Endothelial cell of umbilical vein (primary cell): ENCODE measurements at regions not wholly inside any gene's neighbourhood (a gene's known extent, or its start where the extent isn't known, plus 50 kb on each side); places are given as distances from the start of the nearest gene placed in this dataset.

Experiments
- BruUV-seq: library from RNA; stranded (reverse); fragments of 400-500 nt; replicated peaks from 2 replicates; lab custom pipeline; 2021; lab: Mats Ljungman, UMichigan
- CTCF ChIA-PET: fragments of 300-600, 350-600 bp; sonication (Branson Sonifier 250); formaldehyde crosslinking; loops from one replicate; lab custom pipeline; 2021; ENCODE audit warnings: antibody characterized with exemption, inconsistent platforms; lab: Charles Lee
- POLR2A ChIA-PET: fragments of 300-600, 350-600 bp; sonication (Branson Sonifier 250); formaldehyde crosslinking; loops from one replicate; lab custom pipeline; 2021; ENCODE audit warnings: antibody characterized with exemption, inconsistent platforms; lab: Charles Lee
- DNase-seq: peaks from one replicate; pipeline ENCODE4 v3.0.0-alpha.2; 2011; ENCODE audit warnings: low read depth, low spot score
- FAIRE-seq: peaks from 2 replicates; lab custom pipeline; 2011; peaks lifted over from hg19 to GRCh38; lab: Jason Lieb, UNC
- H2AFZ ChIP-seq: 2 replicates; pipeline ENCODE4 v1.6.0; 2012; ENCODE audit warnings: low read depth, low read length, control low read depth, inconsistent platforms
- H3K27ac ChIP-seq: 2 replicates; pipeline ENCODE4 v1.5.1; 2011; ENCODE audit warnings: low read depth, mild to moderate bottlenecking, control low read depth, low read length, moderate library complexity; ENCODE audit not compliant: insufficient read depth
- H3K27me3 ChIP-seq, 2 experiments: 2 replicates each; pipeline versions ENCODE4 v1.6.0 to v1.6.1; 2011; ENCODE audit warnings: low read length in 2 of 2, mixed read lengths in 1 of 2; ENCODE audit not compliant: control insufficient read depth in 2 of 2, insufficient read depth in 2 of 2
- H3K36me3 ChIP-seq, 2 experiments: 2 replicates in 1 of 2; 3 replicates in 1 of 2; pipeline ENCODE4 v1.5.1; 2011; ENCODE audit warnings: low read length in 2 of 2, mild to moderate bottlenecking in 1 of 2, moderate library complexity in 1 of 2; ENCODE audit not compliant: control insufficient read depth in 2 of 2, insufficient read depth in 2 of 2; ENCODE audit errors: extremely low read depth in 1 of 2
- H3K4me1 ChIP-seq: 3 replicates; pipeline ENCODE4 v1.5.1; 2011; ENCODE audit warnings: mild to moderate bottlenecking, low read length; ENCODE audit not compliant: control insufficient read depth, insufficient read depth; ENCODE audit errors: extremely low read depth
- H3K4me2 ChIP-seq: 2 replicates; pipeline ENCODE4 v1.6.1; 2011; ENCODE audit warnings: low read length, control low read depth, mixed read lengths; ENCODE audit not compliant: insufficient read depth
- H3K4me3 ChIP-seq, 3 experiments: fragments of 200-600 bp in 1 of 3; sonication (generic), shearing (Covaris generic) in 1 of 3; replicated peaks in 1 of 3; 2 replicates each; pipeline ENCODE4 v1.5.1; 2011 to 2016; ENCODE audit warnings: control low read depth in 3 of 3, low read length in 3 of 3, mild to moderate bottlenecking in 2 of 3, inconsistent platforms in 1 of 3, low read depth in 1 of 3, moderate library complexity in 1 of 3; ENCODE audit not compliant: insufficient read depth in 1 of 3
- H3K79me2 ChIP-seq: 2 replicates; pipeline ENCODE4 v1.6.0; 2012; ENCODE audit warnings: low read length, inconsistent platforms; ENCODE audit not compliant: control insufficient read depth, insufficient read depth
- H3K9ac ChIP-seq: replicated peaks from 2 replicates; pipeline ENCODE3; 2011; ENCODE audit warnings: low read length, control low read depth; ENCODE audit not compliant: insufficient read depth; ENCODE audit errors: extremely low read depth
- H3K9me1 ChIP-seq: replicated peaks from 3 replicates; pipeline ENCODE4 v1.6.0; 2011; ENCODE audit warnings: mild to moderate bottlenecking, low read length; ENCODE audit not compliant: control insufficient read depth, insufficient read depth; ENCODE audit errors: extremely low read depth
- H3K9me3 ChIP-seq: replicated peaks from 2 replicates; pipeline ENCODE4 v1.5.1; 2012; ENCODE audit warnings: low read length, inconsistent platforms; ENCODE audit not compliant: control insufficient read depth, insufficient read depth
- H4K20me1 ChIP-seq: replicated peaks from 2 replicates; pipeline ENCODE3; 2011; ENCODE audit warnings: mild to moderate bottlenecking, low read length; ENCODE audit not compliant: control insufficient read depth, insufficient read depth; ENCODE audit errors: extremely low read depth
- EZH2 ChIP-seq: IDR thresholded peaks from 2 replicates; pipeline ENCODE4 v1.6.1; 2012; ENCODE audit warnings: borderline replicate concordance, low read depth, mild to moderate bottlenecking, moderate library complexity, low read length, inconsistent platforms; ENCODE audit not compliant: severe bottlenecking
- FOS ChIP-seq: IDR thresholded peaks from 2 replicates; pipeline ENCODE4 v1.6.1; 2011; ENCODE audit warnings: mild to moderate bottlenecking, low read length, moderate library complexity, borderline replicate concordance; ENCODE audit not compliant: insufficient read depth
- GATA2 ChIP-seq: IDR thresholded peaks from 2 replicates; pipeline ENCODE4 v1.7.0; 2011; ENCODE audit warnings: low read depth, mild to moderate bottlenecking, moderate library complexity, mixed read lengths, low read length; ENCODE audit not compliant: insufficient read length, insufficient read depth
- JUN ChIP-seq: IDR thresholded peaks from 2 replicates; pipeline ENCODE4 v1.6.1; 2011; ENCODE audit warnings: borderline replicate concordance, low read depth; ENCODE audit not compliant: insufficient read length, insufficient read depth
- MYC ChIP-seq: IDR thresholded peaks from one replicate; pipeline ENCODE4 v1.6.1; 2011; ENCODE audit warnings: mild to moderate bottlenecking, low read depth, low read length
- POLR2A ChIP-seq: IDR thresholded peaks from 2 replicates; pipeline ENCODE4 v1.6.1; 2012; ENCODE audit warnings: low read depth, mild to moderate bottlenecking, control low read depth, low read length
- POLR2AphosphoS5 ChIP-seq: IDR thresholded peaks from 2 replicates; pipeline ENCODE4 v1.6.1; 2012; ENCODE audit warnings: low read depth, mild to moderate bottlenecking, control low read depth, low read length, moderate library complexity; ENCODE audit not compliant: insufficient read depth
- dilution Hi-C: fragments of 300-500 bp; cut with MboI; formaldehyde crosslinking; loops from one replicate; pipeline ENCODE4 v1.15.0; 2019; ENCODE audit warnings: low sequenced_read_pairs; ENCODE audit not compliant: extremely low pct_ligation_motif_present
- intact Hi-C: fragments of 100-400 bp; cut with micrococcal nuclease; formaldehyde crosslinking; loops from one replicate; pipeline ENCODE4 v1.10.0; 2022
- TF ChIP-seq, protein P1 (sequence below): IDR thresholded peaks from 2 replicates; pipeline ENCODE4 v1.6.1; 2011; ENCODE audit not compliant: insufficient read depth, insufficient read length
- TF ChIP-seq, protein P2 (sequence below), 2 donors: IDR thresholded peaks; 1 replicate in 1 of 2; 2 replicates in 1 of 2; pipeline ENCODE4 v1.5.1; 2011; ENCODE audit warnings: low read length in 2 of 2, mild to moderate bottlenecking in 2 of 2, moderate library complexity in 2 of 2, control low read depth in 1 of 2, inconsistent platforms in 1 of 2, low read depth in 1 of 2; ENCODE audit not compliant: insufficient read depth in 1 of 2; ENCODE audit errors: extremely low read depth in 1 of 2

DNA sequence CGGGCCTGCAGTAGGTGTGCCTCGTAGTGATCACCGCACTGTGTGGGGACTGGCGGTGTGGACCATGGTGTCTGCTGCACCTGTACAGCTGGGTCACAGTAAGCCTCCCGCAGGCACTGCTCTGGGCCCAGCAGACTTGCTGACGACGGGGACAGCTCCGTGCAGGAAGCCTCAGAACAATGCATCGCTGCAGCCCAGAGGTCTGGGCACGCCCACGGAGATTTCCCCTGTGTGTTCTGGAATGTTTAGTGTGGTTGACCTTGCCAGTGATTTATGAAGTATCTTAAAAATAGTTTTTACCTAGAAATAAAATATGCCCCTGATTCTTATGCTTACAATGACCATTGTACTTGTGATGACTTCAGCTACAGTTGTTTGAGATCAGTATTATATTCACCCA, 59.1 kb upstream of the ZNF32 start:
- H3K9me3 ChIP-seq: no peaks in the 10 kb centered on the region
- POLR2A ChIA-PET: no interaction called here
- intact Hi-C loops (loop anchor here (1.0 to 5.0 kb wide), 2 partner anchors 14 to 65 kb away; no protein-coding TSS in a partner anchor), dilution Hi-C loops (no loop called here)
- peak overlapping the region; percentile 37 for H3K27ac ChIP-seq
- no peak overlapping the region for H3K4me3 ChIP-seq
- H3K27me3 ChIP-seq: no peaks in the 10 kb centered on the region
- H3K4me1 ChIP-seq: peaks cover 9% of the 10 kb centered on the region
- H3K4me2 ChIP-seq: no peak overlapping the region
- peak; percentile 86 for FAIRE-seq
- H3K9me1 ChIP-seq: no peaks in the 10 kb centered on the region
- BruUV-seq: no TSS peak
- peak; percentile 58 for DNase-seq
- H4K20me1 ChIP-seq: no peaks in the 10 kb centered on the region
- CTCF ChIA-PET: interaction anchor here (0.9 kb wide), 1 partner anchor 18 kb away, joined by 3 read pairs; no protein-coding TSS in a partner anchor
- peak overlapping the region; percentile 9 for H3K9ac ChIP-seq
- H3K36me3 ChIP-seq: no peaks in the 10 kb centered on the region
- H3K79me2 ChIP-seq: no peaks in the 10 kb centered on the region
- no peak overlapping the region for H2AFZ ChIP-seq
- TF ChIP-seq FOS (no peak), MYC (no peak), POLR2A (no peak), GATA2 (no peak), JUN (no peak), EZH2 (no peak), POLR2AphosphoS5 (no peak)
- TF ChIP-seq, protein P1, sequence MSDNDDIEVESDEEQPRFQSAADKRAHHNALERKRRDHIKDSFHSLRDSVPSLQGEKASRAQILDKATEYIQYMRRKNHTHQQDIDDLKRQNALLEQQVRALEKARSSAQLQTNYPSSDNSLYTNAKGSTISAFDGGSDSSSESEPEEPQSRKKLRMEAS: no peak
- TF ChIP-seq, protein P2, sequence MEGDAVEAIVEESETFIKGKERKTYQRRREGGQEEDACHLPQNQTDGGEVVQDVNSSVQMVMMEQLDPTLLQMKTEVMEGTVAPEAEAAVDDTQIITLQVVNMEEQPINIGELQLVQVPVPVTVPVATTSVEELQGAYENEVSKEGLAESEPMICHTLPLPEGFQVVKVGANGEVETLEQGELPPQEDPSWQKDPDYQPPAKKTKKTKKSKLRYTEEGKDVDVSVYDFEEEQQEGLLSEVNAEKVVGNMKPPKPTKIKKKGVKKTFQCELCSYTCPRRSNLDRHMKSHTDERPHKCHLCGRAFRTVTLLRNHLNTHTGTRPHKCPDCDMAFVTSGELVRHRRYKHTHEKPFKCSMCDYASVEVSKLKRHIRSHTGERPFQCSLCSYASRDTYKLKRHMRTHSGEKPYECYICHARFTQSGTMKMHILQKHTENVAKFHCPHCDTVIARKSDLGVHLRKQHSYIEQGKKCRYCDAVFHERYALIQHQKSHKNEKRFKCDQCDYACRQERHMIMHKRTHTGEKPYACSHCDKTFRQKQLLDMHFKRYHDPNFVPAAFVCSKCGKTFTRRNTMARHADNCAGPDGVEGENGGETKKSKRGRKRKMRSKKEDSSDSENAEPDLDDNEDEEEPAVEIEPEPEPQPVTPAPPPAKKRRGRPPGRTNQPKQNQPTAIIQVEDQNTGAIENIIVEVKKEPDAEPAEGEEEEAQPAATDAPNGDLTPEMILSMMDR (IDR thresholded peaks at IDR 0.05; ENCODE audit: extremely low read depth in 1 of 2, insufficient read depth in 1 of 2, low read depth in 1 of 2, low read length in 2 of 2): no peak
